Spleen (tissue), 11 donors: ENCODE measurements at regions not wholly inside any gene's neighbourhood (a gene's known extent, or its start where the extent isn't known, plus 50 kb on each side); places are given as distances from the start of the nearest gene placed in this dataset.
"Not testable (repeated sequence)": the region's sequence is repeated elsewhere in the genome, so short reads cannot be mapped to it uniquely, and the experiment has no call there.

Source experiments
- DNase-seq: peaks from one replicate; pipeline ENCODE4 v3.0.0-alpha.2; 2020
- H3K27ac ChIP-seq, 8 donors: fragments of 200-600 bp; sonication (generic) in 7 of 8; 1 replicate in 4 of 8; 2 replicates in 4 of 8; pipeline versions ENCODE4 v1.5.0 to v1.8.0; 2016 to 2021; ENCODE audit warnings: inconsistent platforms in 4 of 8, mild to moderate bottlenecking in 4 of 8, moderate library complexity in 1 of 8
- H3K27me3 ChIP-seq, 7 donors: fragments of 200-600 bp; sonication (generic) in 6 of 7; replicated peaks in 1 of 7; 1 replicate in 4 of 7; 2 replicates in 3 of 7; pipeline versions ENCODE4 v1.5.0 to v1.8.0; 2016 to 2021; ENCODE audit warnings: inconsistent platforms in 3 of 7, mild to moderate bottlenecking in 1 of 7
- H3K36me3 ChIP-seq, 6 donors: fragments of 200-600 bp; sonication (generic) in 5 of 6; 1 replicate in 4 of 6; 2 replicates in 2 of 6; pipeline versions ENCODE4 v1.5.0 to v1.8.0; 2016 to 2021; ENCODE audit warnings: inconsistent platforms in 2 of 6
- H3K4me1 ChIP-seq, 6 donors: fragments of 200-600 bp; sonication (generic) in 5 of 6; 1 replicate in 3 of 6; 2 replicates in 3 of 6; pipeline versions ENCODE4 v1.5.0 to v1.8.0; 2016 to 2021; ENCODE audit warnings: inconsistent platforms in 3 of 6
- H3K4me3 ChIP-seq, 8 donors: fragments of 200-600 bp; sonication (generic) in 7 of 8; 1 replicate in 4 of 8; 2 replicates in 4 of 8; pipeline versions ENCODE4 v1.5.0 to v1.8.0; 2016 to 2021; ENCODE audit warnings: inconsistent platforms in 4 of 8, mild to moderate bottlenecking in 4 of 8, moderate library complexity in 2 of 8
- H3K9me3 ChIP-seq, 8 donors: fragments of 200-600 bp; sonication (generic) in 7 of 8; 1 replicate in 4 of 8; 2 replicates in 4 of 8; pipeline versions ENCODE4 v1.5.0 to v1.8.0; 2016 to 2021; ENCODE audit warnings: inconsistent platforms in 4 of 8
- CTCF ChIP-seq, 11 experiments: fragments of 200-600 bp in 7 of 11; fragments of 450-650 bp in 4 of 11; sonication (generic) in 4 of 11; IDR thresholded peaks in 8 of 11; conservative IDR thresholded peaks in 3 of 11; 1 replicate in 7 of 11; 2 replicates in 4 of 11; pipeline versions ENCODE4 v1.4.0 to v1.8.0; 2016 to 2021; ENCODE audit warnings: antibody characterized with exemption in 11 of 11, inconsistent platforms in 4 of 11, mild to moderate bottlenecking in 1 of 11
- POLR2A ChIP-seq, 3 donors: fragments of 450-650 bp; IDR thresholded peaks; one replicate each; pipeline ENCODE4 v1.5.1; 2017; ENCODE audit warnings: antibody characterized with exemption in 3 of 3, mild to moderate bottlenecking in 1 of 3
- POLR2AphosphoS5 ChIP-seq, 3 donors: sonication (generic); formaldehyde crosslinking; IDR thresholded peaks; one replicate each; pipeline ENCODE4 v1.5.1; 2017; ENCODE audit warnings: antibody characterized with exemption in 3 of 3
- WGBS, 5 donors: extraction: QIAGEN DNeasy Blood & Tissue Kit in 3 of 5; methylation state at CpG; one replicate each; pipeline versions ENCODE4 v1.1.5 to v1.1.7; 2013 to 2018; 5-methylcytosine and 5-hydroxymethylcytosine counted together
- intact Hi-C: fragments of 100-400 bp; cut with DNase I; formaldehyde crosslinking; loops from one replicate; pipeline ENCODE4 v1.15.0; 2023; ENCODE audit warnings: low total_unique reads
- donor health status: healthy with polysubstance abuse.
- donor health status: DM: no; HTN: no; CAD: no; lungs with moderate emphysema.
- donor health status: DM: no; HTN: no; CAD: no.
- donor health status: Bipolar disorder and iron deficiency.
- donor health status: healthy.
- donor health status: DM: no; HTN: no; CAD: no.
- donor health status: DM: yes; HTN: yes; CAD: no.

GRCh38 chrX:13485167-13485566, 84.2 kb upstream of the EGFL6 start:
- WGBS, 5 donors: 91 to 100% (median 96%) methylated on average over 2 of the region's 2 CpGs
- TF ChIP-seq POLR2AphosphoS5 (IDR thresholded peaks at IDR 0.05): no peak
- TF ChIP-seq POLR2A (IDR thresholded peaks at IDR 0.05): no peak
- no peak for TF ChIP-seq CTCF (IDR thresholded peaks at IDR 0.05 in 8 of 11, conservative IDR thresholded peaks at IDR 0.05 in 3 of 11)
- no peaks in the 10 kb centered on the region for H3K9me3 ChIP-seq
- peaks cover 0 to 31% (median 16%) of the 10 kb centered on the region in 6 donors for H3K4me1 ChIP-seq
- no peak overlapping the region for H3K27ac ChIP-seq
- no peak for DNase-seq
- no peak overlapping the region for H3K4me3 ChIP-seq
- peaks cover 0 to 4% (median 0%) of the 10 kb centered on the region in 7 donors for H3K27me3 ChIP-seq
- intact Hi-C loops: no loop called here
- no peaks in the 10 kb centered on the region for H3K36me3 ChIP-seq

- Histone ChIP-seq H3K4me1 (peaks cover 0 to 21% (median 15%) of the 10 kb centered on the region in 6 donors), H3K4me3 (no peak overlapping the region), H3K9me3 (no peaks in the 10 kb centered on the region), H3K27me3 (peaks cover 0 to 4% (median 0%) of the 10 kb centered on the region in 7 donors), H3K27ac (peak overlapping the region in 4 of 8 donors; percentile 9 to 44 (median 26)), H3K36me3 (no peaks in the 10 kb centered on the region)
- TF ChIP-seq POLR2A (IDR thresholded peaks at IDR 0.05) (no peak), POLR2AphosphoS5 (IDR thresholded peaks at IDR 0.05) (no peak), CTCF (IDR thresholded peaks at IDR 0.05 in 8 of 11, conservative IDR thresholded peaks at IDR 0.05 in 3 of 11) (no peak)
- DNase-seq: no peak
- 76 to 80% (median 79%) methylated on average over 3 of the region's 3 CpGs for WGBS, 5 donors
- intact Hi-C loops: loop anchor here (5.0 kb wide), 1 partner anchor 536 kb away; no protein-coding TSS in a partner anchor
Observed at GRCh38 chrX:13483773-13484172, 85.6 kb upstream of the EGFL6 start.

- Histone ChIP-seq H3K4me1 (peaks cover 0 to 16% (median 9%) of the 10 kb centered on the region in 6 donors), H3K4me3 (no peak overlapping the region), H3K9me3 (no peaks in the 10 kb centered on the region), H3K36me3 (no peaks in the 10 kb centered on the region), H3K27ac (peak overlapping the region in 4 of 8 donors; percentile 9 to 44 (median 26)), H3K27me3 (peaks cover 0 to 4% (median 0%) of the 10 kb centered on the region in 7 donors)
- TF ChIP-seq POLR2AphosphoS5 (IDR thresholded peaks at IDR 0.05) (no peak), CTCF (IDR thresholded peaks at IDR 0.05 in 8 of 11, conservative IDR thresholded peaks at IDR 0.05 in 3 of 11) (no peak), POLR2A (IDR thresholded peaks at IDR 0.05) (no peak)
- no peak for DNase-seq
- 81 to 96% (median 91%) methylated on average over 9 of the region's 9 CpGs for WGBS, 5 donors
- intact Hi-C loops: loop anchor here (5.0 kb wide), 1 partner anchor 536 kb away; no protein-coding TSS in a partner anchor
Observed at GRCh38 chrX:13482746-13483541, 86.5 kb upstream of the EGFL6 start.

- not testable (repeated sequence) for H3K27me3 ChIP-seq, H3K27ac ChIP-seq, H3K36me3 ChIP-seq, DNase-seq, H3K9me3 ChIP-seq, H3K4me3 ChIP-seq, H3K4me1 ChIP-seq
- 76 to 96% (median 86%) methylated on average over 2 of the region's 2 CpGs for WGBS, 5 donors
- intact Hi-C loops: loop anchor here (5.0 kb wide), 1 partner anchor 533 kb away; no protein-coding TSS in a partner anchor
Observed at GRCh38 chrX:13480780-13481179, 88.6 kb upstream of the EGFL6 start.
